ENCODE measurements at regions not wholly inside any gene's neighbourhood (a gene's known extent, or its start where the extent isn't known, plus 50 kb on each side); places are given as distances from the start of the nearest gene placed in this dataset.
A peak's percentile ranks its signal among the peaks of the same experiment; 100 is the strongest.
"Not testable (repeated sequence)": the region's sequence is repeated elsewhere in the genome, so short reads cannot be mapped to it uniquely, and the experiment has no call there.

GRCh38 chr5:91307048-91307447, 76.1 kb downstream of the ARRDC3 start:
- H3K27me3 Mint-ChIP-seq (ENCODE audit: insufficient read depth): no peaks in the 10 kb centered on the region
- H3K4me3 ChIP-seq (ENCODE audit: low read length): no peak overlapping the region
- H3K27ac Mint-ChIP-seq: no peak overlapping the region
- DNase-seq: no peak
- peaks cover 16% of the 10 kb centered on the region for H3K4me1 Mint-ChIP-seq
- no peaks in the 10 kb centered on the region for H3K9me3 ChIP-seq (ENCODE audit: control insufficient read depth, low read length)
- TF ChIP-seq CTCF (conservative IDR thresholded peaks at IDR 0.05): no peak
- H3K27me3 ChIP-seq (ENCODE audit: control insufficient read depth, insufficient read depth, low read length, poor library complexity, severe bottlenecking): no peaks in the 10 kb centered on the region
- H3K4me3 Mint-ChIP-seq: no peak overlapping the region
- no peaks in the 10 kb centered on the region for H3K9me3 Mint-ChIP-seq
- no peak overlapping the region for H3K9ac ChIP-seq (ENCODE audit: extremely low read depth, low read length, poor library complexity, severe bottlenecking)
- H3K36me3 Mint-ChIP-seq (ENCODE audit: low read depth): no peaks in the 10 kb centered on the region
- H3K36me3 ChIP-seq (ENCODE audit: control insufficient read depth, insufficient read depth, low read length): no peaks in the 10 kb centered on the region
- H3K4me1 ChIP-seq (ENCODE audit: control insufficient read depth, insufficient read depth, low read length): peaks cover 6% of the 10 kb centered on the region
- H3K27ac ChIP-seq (ENCODE audit: low read depth, low read length): no peak overlapping the region
- WGBS, 2 experiments (ENCODE audit: insufficient coverage in 1 of 2, insufficient read length in 1 of 2): 96 to 98% methylated on average over 4 of the region's 4 CpGs

- 92 to 97% methylated on average over 2 of the region's 3 CpGs for whole genome bisulfite sequencing, 2 experiments (ENCODE audit: insufficient coverage in 1 of 2, insufficient read length in 1 of 2)
- DNase-seq: no peak
- Mint-ChIP-seq H3K36me3 (ENCODE audit: low read depth) (no peaks in the 10 kb centered on the region), H3K27me3 (ENCODE audit: insufficient read depth) (no peaks in the 10 kb centered on the region), H3K9me3 (no peaks in the 10 kb centered on the region), H3K27ac (no peak overlapping the region), H3K4me1 (peaks cover 11% of the 10 kb centered on the region), H3K4me3 (no peak overlapping the region)
- no peaks in the 10 kb centered on the region for H3K9me3 ChIP-seq (ENCODE audit: control insufficient read depth, low read length)
- TF ChIP-seq CTCF (conservative IDR thresholded peaks at IDR 0.05): no peak
- no peaks in the 10 kb centered on the region for H3K36me3 ChIP-seq (ENCODE audit: control insufficient read depth, insufficient read depth, low read length)
- no peak overlapping the region for H3K27ac ChIP-seq (ENCODE audit: low read depth, low read length)
- peaks cover 4% of the 10 kb centered on the region for H3K4me1 ChIP-seq (ENCODE audit: control insufficient read depth, insufficient read depth, low read length)
- H3K4me3 ChIP-seq (ENCODE audit: low read length): no peak overlapping the region
- no peak overlapping the region for H3K9ac ChIP-seq (ENCODE audit: extremely low read depth, low read length, poor library complexity, severe bottlenecking)
- H3K27me3 ChIP-seq (ENCODE audit: control insufficient read depth, insufficient read depth, low read length, poor library complexity, severe bottlenecking): no peaks in the 10 kb centered on the region
Measured at GRCh38 chr5:91306497-91306896, 76.6 kb downstream of the ARRDC3 start.

GRCh38 chr5:91305640-91306039, 77.5 kb downstream of the ARRDC3 start:
- Histone ChIP-seq H3K36me3 (ENCODE audit: control insufficient read depth, insufficient read depth, low read length) (no peaks in the 10 kb centered on the region), H3K27me3 (ENCODE audit: control insufficient read depth, insufficient read depth, low read length, poor library complexity, severe bottlenecking) (no peaks in the 10 kb centered on the region), H3K4me3 (ENCODE audit: low read length) (no peak overlapping the region), H3K4me1 (ENCODE audit: control insufficient read depth, insufficient read depth, low read length) (peaks cover 4% of the 10 kb centered on the region), H3K9me3 (ENCODE audit: control insufficient read depth, low read length) (no peaks in the 10 kb centered on the region), H3K9ac (ENCODE audit: extremely low read depth, low read length, poor library complexity, severe bottlenecking) (no peak overlapping the region), H3K27ac (ENCODE audit: low read depth, low read length) (no peak overlapping the region)
- Mint-ChIP-seq H3K4me1 (peaks cover 11% of the 10 kb centered on the region), H3K27ac (peak overlapping the region; percentile 30), H3K9me3 (no peaks in the 10 kb centered on the region), H3K4me3 (no peak overlapping the region), H3K27me3 (ENCODE audit: insufficient read depth) (no peaks in the 10 kb centered on the region), H3K36me3 (ENCODE audit: low read depth) (no peaks in the 10 kb centered on the region)
- DNase-seq: no peak
- no peak for TF ChIP-seq CTCF (conservative IDR thresholded peaks at IDR 0.05)

GRCh38 chr5:91304015-91304414, 79.1 kb downstream of the ARRDC3 start:
- H3K4me3 Mint-ChIP-seq; H3K27me3 Mint-ChIP-seq (ENCODE audit: insufficient read depth): not testable (repeated sequence)

More at GRCh38 chr5:91304015-91304414, 79.1 kb downstream of the ARRDC3 start:
- 92 to 97% methylated on average over 3 to 4 of the region's 4 CpGs for WGBS, 2 experiments (ENCODE audit: insufficient coverage in 1 of 2, insufficient read length in 1 of 2)
- peaks cover 11% of the 10 kb centered on the region for H3K4me1 Mint-ChIP-seq
- not testable (repeated sequence) for H3K9me3 Mint-ChIP-seq; H3K36me3 Mint-ChIP-seq (ENCODE audit: low read depth); H3K4me3 ChIP-seq (ENCODE audit: low read length); H3K4me1 ChIP-seq (ENCODE audit: control insufficient read depth, insufficient read depth, low read length); H3K9me3 ChIP-seq (ENCODE audit: control insufficient read depth, low read length); H3K36me3 ChIP-seq (ENCODE audit: control insufficient read depth, insufficient read depth, low read length); H3K27me3 ChIP-seq (ENCODE audit: control insufficient read depth, insufficient read depth, low read length, poor library complexity, severe bottlenecking); H3K27ac ChIP-seq (ENCODE audit: low read depth, low read length); DNase-seq; H3K9ac ChIP-seq (ENCODE audit: extremely low read depth, low read length, poor library complexity, severe bottlenecking); H3K27ac Mint-ChIP-seq

Data from endodermal cell (in vitro differentiated cells).